ENCODE measurements at regions not wholly inside any gene's neighbourhood (a gene's known extent, or its start where the extent isn't known, plus 50 kb on each side); places are given as distances from the start of the nearest gene placed in this dataset.

- no peak for DNase-seq (ENCODE audit: low read depth)
Measured at GRCh38 chr3:82940124-82940523, 1178.7 kb upstream of the GBE1 start.

DNA sequence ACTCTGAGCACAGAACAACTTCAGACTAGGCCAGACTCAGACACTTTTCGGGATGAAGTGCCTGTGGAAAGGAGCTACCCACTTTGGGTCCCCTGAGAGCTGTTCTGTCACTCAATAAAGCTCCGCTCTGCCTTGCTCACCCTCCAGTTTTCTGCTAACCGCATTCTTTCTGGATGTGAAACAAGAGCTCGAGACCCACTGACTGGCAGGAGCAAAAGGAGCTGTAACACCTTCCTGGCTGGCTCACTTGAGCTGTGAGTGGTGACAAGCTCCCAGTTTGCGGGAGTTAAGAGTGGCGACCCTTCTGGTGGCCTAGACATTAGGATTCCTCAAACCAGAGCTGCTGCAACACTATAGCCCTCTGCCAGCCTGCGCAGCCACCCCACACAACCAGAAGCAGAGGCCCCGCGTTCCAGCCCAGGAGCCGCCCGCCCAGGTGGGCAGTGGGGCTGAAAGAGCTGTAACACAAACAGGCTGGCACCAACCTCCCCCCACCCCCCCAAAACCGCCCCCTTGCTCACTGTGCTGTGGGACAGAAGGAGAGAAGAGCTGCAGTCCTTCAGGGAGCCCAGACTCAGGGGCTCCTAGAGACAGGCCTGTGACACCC, 1178.1 kb upstream of the GBE1 start:
- no peak for DNase-seq (ENCODE audit: low read depth)

- no peak for DNase-seq (ENCODE audit: low read depth)
Measured at GRCh38 chr3:82938821-82939328, 1177.4 kb upstream of the GBE1 start.

DNA sequence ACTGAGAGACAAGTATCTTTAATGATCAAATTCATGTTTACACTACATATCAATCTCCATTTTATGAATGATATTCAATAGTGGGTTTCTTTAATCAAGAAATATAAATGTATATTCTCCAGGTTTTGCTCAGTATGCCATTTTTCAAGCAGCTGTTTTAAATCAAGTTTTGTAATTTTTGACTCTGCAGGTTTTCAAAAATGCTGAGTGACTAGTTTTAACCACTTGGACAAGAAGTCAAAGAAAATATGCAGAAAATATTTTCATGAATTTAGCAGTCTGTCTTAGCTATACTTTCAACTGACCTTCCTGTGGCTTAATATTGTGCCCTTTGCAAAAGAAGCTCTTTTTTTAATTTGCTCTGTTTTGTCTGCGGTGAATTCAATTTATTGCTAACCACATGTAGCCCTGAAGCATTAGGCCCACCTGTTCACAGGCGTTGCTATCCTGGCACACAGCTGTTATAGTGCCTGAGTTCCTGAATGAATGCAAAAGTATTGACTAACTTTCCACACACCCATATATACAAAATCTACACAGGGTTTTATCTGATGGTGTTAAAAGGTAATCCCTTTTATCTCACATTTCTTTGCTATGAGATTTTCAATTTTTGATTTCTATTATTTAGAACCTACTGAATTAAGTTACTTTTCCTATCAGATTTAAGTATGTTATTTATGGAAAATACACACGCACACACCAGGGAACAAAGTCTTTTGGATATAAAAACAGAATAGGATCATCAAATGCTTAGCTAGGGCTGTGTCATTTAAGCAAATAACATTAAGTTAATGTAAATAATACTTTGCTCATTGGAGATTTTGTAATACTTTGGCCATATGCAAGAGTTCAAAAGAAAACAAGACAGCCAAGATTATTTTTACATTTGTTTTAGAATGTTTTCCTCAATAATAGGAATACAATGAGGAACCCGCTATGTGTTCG, 1166.1 kb upstream of the GBE1 start:
- no peak for DNase-seq (ENCODE audit: low read depth)

- no peak for DNase-seq (ENCODE audit: low read depth)
Measured at GRCh38 chr3:82891028-82891427, 1129.6 kb upstream of the GBE1 start.

- DNase-seq (ENCODE audit: low read depth) = no peak
Measured at GRCh38 chr3:82883072-82883471, 1121.6 kb upstream of the GBE1 start.

DNA sequence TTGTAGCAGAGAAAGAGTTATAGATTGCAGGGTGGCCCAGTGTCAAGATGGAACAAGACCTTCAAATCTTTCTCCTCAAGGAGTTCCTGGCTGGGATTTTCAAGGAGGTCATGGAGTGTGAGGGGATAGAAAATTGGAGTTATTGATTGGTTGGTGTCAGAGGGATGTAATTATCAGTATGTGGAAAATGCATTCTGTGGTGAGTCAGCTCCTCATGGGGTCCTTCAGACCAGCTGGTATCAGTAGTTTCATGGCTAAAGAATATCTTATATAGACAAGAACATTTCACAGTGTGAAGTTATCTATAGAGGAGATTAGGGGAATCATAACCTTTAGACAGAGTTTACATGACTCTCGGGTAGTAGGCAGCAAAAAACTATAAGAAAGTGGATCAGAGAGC, 1114.0 kb upstream of the GBE1 start:
- DNase-seq (ENCODE audit: low read depth) = no peak

- no peak for DNase-seq (ENCODE audit: low read depth)
Measured at GRCh38 chr3:82839871-82840270, 1078.4 kb upstream of the GBE1 start.

- no peak for DNase-seq (ENCODE audit: low read depth)
Measured at GRCh38 chr3:82834098-82834497, 1072.7 kb upstream of the GBE1 start.

- DNase-seq (ENCODE audit: low read depth) = no peak
Measured at GRCh38 chr3:82824491-82824890, 1063.0 kb upstream of the GBE1 start.

DNA sequence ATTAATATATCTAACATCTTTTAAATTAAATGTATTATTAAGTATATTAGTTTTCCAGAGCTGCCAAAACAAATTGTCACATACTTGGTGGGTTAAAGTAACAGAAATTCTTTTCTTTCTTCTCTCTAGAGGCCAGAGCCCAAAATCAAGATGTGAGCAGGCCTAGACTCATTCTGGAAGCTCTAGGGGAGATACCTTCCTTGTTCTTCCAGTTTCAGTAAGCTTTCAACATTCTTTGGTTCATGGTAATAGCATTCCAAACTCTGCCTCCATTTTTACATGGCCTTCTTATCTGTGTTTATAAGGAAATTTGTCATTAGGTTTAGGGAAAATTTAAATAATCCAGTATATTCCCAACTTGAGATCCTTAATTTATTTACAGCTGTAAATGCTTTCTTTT, 1054.6 kb upstream of the GBE1 start:
- no peak for DNase-seq (ENCODE audit: low read depth)

DNA sequence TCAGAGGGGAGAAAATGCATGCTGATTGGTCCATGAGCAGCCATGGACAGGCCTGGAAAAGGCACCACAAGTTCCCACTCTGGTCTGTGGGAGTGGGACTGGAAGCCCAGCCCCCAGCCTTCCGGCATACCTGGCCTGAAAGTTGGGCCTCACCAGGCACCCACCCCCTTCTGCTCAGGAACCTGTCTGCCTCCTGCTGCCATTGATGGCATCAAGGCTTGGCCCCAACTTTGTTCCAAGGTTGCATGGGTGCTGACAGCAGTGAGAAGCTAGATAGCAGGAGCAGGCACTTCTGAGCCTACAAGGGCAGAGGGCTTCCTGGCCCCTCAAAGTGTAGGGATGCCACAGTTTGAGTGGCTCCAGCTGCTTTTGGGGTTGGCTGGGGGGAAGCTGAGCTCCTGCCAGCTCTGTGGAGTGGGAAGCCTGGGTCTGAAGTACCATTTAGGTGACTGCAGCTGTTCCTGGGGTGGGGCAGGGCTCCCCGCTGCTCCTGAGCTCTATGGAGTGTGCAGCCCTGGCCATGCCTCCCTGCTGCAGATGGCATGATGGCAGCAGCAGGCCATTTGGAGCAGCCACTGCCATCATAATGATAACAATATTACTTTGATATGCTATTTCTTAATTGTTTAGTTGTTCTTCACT, 1054.1 kb upstream of the GBE1 start:
- DNase-seq (ENCODE audit: low read depth) = no peak

DNA sequence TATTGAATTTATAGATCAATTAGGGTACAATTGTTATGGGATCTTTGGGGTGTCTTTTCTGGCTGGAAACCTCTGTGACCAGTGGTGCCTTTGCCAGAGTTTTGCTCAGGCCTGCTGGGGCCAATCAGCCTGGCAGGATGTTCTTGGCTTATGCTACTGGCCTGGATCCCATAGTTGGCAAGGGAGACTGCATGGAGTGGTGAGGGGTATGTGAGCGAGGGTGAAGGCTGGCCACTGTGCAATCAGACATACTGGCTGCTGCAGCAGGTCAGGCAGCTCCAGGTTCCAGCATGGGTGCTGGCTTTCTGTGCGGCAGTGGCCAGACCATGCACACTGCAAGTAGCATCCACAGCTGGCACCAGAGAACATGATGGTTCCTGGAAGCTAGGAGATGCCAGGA, 1053.2 kb upstream of the GBE1 start:
- no peak for DNase-seq (ENCODE audit: low read depth)

DNA sequence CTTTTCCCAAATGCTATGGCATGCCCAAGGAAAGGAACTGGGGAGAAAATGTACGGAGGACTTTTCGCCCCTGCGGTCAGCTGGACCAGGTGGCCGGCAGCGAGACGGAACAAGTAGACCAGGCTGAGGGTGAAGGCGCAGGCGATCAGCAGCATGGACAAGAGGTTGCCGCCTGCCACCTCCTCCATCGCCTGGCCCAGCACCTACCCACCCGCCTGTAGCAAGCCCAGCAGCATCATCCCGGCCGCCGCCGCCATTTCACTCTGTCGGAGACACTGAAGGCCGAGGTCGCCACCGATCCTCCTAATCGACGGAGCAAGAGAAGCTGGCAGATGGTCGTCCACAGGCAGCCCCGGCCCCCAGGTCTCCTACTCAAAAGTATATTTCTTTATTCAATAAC, 1046.3 kb upstream of the GBE1 start:
- no peak for DNase-seq (ENCODE audit: low read depth)

GRCh38 chr3:82802501-82802900, 1041.1 kb upstream of the GBE1 start:
- no peak for DNase-seq (ENCODE audit: low read depth)

- DNase-seq (ENCODE audit: low read depth) = no peak
Measured at GRCh38 chr3:82800248-82800647, 1038.8 kb upstream of the GBE1 start.

DNA sequence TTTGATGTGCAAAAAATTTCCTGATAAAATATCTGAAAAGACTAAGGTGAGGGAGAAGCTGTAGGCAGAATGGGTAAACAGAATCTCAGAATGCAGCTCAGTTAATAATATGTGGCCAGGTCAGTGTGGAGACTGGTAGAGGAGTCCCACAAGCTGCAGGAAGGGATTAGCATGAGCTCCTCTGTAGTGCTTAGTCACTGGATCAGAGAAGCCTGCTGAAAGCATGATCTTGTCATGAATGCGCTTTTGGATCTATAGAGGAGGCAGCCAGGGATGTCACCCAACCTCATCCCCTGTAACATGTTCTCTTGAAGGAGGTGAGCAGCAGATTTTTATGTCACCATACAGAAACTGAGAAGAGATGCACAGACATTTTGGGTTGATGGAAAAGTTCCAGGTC, 1035.3 kb upstream of the GBE1 start:
- DNase-seq (ENCODE audit: low read depth) = no peak

DNA sequence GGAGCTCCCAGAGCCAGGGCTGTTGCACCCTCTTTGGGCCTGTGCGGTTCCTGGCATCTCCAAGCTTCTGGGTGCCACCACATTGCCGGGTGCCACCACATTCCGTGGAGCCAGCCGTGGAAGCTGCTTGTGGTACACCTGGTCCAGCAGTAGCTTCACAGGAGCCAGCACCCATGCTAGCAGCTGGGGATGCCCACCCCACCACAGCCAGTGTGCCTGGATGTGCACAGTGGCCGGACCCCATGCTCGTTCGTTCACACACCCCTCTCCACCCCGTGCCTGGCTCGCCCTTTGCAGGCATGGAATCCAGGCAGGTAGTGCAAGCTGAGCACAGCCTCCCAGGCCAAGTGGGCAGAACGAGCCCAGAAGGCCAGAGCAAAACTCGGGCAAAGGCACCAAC, 1029.8 kb upstream of the GBE1 start:
- no peak for DNase-seq (ENCODE audit: low read depth)

- DNase-seq (ENCODE audit: low read depth) = no peak
Measured at GRCh38 chr3:82790307-82791097, 1029.1 kb upstream of the GBE1 start.

- no peak for DNase-seq (ENCODE audit: low read depth)
Measured at GRCh38 chr3:82783194-82783593, 1021.7 kb upstream of the GBE1 start.

DNA sequence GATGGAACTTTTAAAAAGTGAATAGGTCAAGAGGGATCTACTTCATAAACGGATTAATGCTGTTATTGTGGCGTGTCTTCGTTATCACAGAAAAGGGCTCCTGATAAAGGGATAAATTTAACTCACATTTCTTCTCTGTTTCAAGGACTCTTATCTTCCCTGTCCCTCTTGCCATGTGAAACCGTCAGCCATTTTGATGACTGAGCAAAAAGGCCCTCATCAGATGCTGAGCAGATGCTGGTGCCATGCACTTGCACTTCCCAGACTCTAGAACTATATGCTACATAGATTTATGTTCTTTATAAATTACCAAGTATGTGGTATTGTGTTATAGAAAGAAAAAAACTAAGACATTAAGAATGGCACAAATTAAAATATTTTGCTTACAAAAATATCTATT, 1011.8 kb upstream of the GBE1 start:
- DNase-seq (ENCODE audit: low read depth) = no peak

DNA sequence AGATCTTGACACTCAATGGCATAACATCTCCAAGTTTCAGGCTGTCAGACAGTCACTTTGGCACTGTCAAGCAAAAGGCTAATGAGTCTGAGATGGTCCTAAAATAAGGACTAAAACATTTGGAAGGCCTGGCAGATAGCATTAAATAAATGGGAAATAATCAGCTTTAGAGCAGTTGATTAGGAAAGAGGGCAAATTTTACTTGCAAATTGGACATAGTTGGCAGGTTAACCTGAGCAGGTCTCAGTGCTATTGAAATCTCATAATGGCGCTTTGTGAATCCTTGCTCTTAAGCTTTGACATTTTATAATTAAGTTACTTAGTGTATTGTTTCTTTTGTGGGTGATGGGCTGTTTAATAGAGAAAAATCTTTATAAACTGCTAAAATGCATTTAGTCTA, 1003.1 kb upstream of the GBE1 start:
- DNase-seq (ENCODE audit: low read depth) = no peak
